Esophagus squamous epithelium (tissue), 5 donors: ENCODE measurements at regions not wholly inside any gene's neighbourhood (a gene's known extent, or its start where the extent isn't known, plus 50 kb on each side); places are given as distances from the start of the nearest gene placed in this dataset.

Experiments used
- DNase-seq: peaks from one replicate; lab custom pipeline; 2025; lab: John Stamatoyannopoulos, UW
- H3K27ac ChIP-seq, 4 donors: fragments of 200-600 bp; sonication (generic); one replicate each; pipeline ENCODE4 v1.5.1; 2016 to 2019; ENCODE audit warnings: mild to moderate bottlenecking in 1 of 4
- H3K27me3 ChIP-seq, 4 donors: fragments of 200-600 bp; sonication (generic); 1 replicate in 3 of 4; 2 replicates in 1 of 4; pipeline versions ENCODE4 v1.5.1 to v1.6.0; 2017 to 2021; ENCODE audit warnings: antibody characterized with exemption in 1 of 4
- H3K36me3 ChIP-seq, 3 donors: fragments of 200-600 bp; sonication (generic); one replicate each; pipeline ENCODE4 v1.5.1; 2016 to 2019
- H3K4me1 ChIP-seq, 3 donors: fragments of 200-600 bp; sonication (generic); one replicate each; pipeline ENCODE4 v1.5.1; 2017 to 2019
- H3K4me3 ChIP-seq, 4 donors: fragments of 200-600 bp; sonication (generic); 1 replicate in 3 of 4; 2 replicates in 1 of 4; pipeline ENCODE4 v1.5.1; 2016 to 2019; ENCODE audit warnings: mild to moderate bottlenecking in 2 of 4, moderate library complexity in 1 of 4
- H3K9me3 ChIP-seq, 3 donors: fragments of 200-600 bp; sonication (generic); one replicate each; pipeline ENCODE4 v1.5.1; 2016 to 2019
- POLR2A ChIP-seq, 4 donors: fragments of 450-650 bp; IDR thresholded peaks; one replicate each; pipeline ENCODE4 v1.6.1; 2017; ENCODE audit warnings: antibody characterized with exemption in 4 of 4, mild to moderate bottlenecking in 4 of 4, moderate library complexity in 3 of 4
- WGBS, 2 donors: methylation state at CpG; one replicate each; pipeline ENCODE4 v1.1.5; 2018; 5-methylcytosine and 5-hydroxymethylcytosine counted together
- intact Hi-C: fragments of 100-400 bp; cut with DNase I; formaldehyde crosslinking; loops from one replicate; pipeline ENCODE4 v1.15.0; 2022
- TF ChIP-seq, protein P1 (sequence below), 6 experiments: fragments of 450-650 bp in 4 of 6; fragments of 200-600 bp in 2 of 6; sonication (generic) in 2 of 6; IDR thresholded peaks; one replicate each; pipeline ENCODE4 v1.5.1; 2016 to 2019; ENCODE audit warnings: antibody characterized with exemption in 6 of 6, mild to moderate bottlenecking in 4 of 6, moderate library complexity in 4 of 6
- donor health status: DM: yes; HTN: yes; CAD: no.

DNA sequence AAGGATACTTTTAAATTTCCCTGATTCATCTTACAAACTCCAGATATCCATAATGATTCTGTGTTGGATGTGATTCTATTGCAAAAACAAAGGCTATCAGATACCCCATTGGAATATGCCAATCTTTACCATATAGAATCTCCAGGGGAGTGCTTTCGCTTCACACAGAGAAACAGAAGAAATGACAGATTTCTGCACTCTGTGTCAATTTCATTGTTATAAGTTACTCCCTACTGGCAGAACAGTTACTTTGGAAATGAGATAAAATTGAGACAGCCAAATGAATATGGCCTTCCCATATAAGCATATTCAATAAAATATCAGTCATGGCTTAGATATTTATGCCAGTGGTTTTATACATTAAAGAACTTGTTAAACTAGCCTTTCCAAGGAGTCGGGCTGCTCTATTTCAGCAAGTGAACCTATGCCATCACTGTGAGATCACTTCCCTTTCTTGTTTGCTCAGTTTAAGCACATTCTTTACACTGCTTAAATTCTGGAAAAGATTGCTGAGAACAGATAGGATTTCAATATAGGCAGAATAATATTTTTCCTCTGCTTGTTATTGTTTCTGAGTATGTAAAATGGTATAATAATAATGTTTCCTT lies 127.5 kb upstream of the ANXA10 start:
- Histone ChIP-seq H3K9me3 (no peaks in the 10 kb centered on the region), H3K27ac (no peak overlapping the region), H3K36me3 (no peaks in the 10 kb centered on the region), H3K4me3 (no peak overlapping the region), H3K27me3 (no peaks in the 10 kb centered on the region), H3K4me1 (no peaks in the 10 kb centered on the region)
- intact Hi-C loops: no loop called here
- TF ChIP-seq, protein P1, sequence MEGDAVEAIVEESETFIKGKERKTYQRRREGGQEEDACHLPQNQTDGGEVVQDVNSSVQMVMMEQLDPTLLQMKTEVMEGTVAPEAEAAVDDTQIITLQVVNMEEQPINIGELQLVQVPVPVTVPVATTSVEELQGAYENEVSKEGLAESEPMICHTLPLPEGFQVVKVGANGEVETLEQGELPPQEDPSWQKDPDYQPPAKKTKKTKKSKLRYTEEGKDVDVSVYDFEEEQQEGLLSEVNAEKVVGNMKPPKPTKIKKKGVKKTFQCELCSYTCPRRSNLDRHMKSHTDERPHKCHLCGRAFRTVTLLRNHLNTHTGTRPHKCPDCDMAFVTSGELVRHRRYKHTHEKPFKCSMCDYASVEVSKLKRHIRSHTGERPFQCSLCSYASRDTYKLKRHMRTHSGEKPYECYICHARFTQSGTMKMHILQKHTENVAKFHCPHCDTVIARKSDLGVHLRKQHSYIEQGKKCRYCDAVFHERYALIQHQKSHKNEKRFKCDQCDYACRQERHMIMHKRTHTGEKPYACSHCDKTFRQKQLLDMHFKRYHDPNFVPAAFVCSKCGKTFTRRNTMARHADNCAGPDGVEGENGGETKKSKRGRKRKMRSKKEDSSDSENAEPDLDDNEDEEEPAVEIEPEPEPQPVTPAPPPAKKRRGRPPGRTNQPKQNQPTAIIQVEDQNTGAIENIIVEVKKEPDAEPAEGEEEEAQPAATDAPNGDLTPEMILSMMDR (IDR thresholded peaks at IDR 0.05): no peak
- TF ChIP-seq POLR2A (IDR thresholded peaks at IDR 0.05): no peak
- WGBS, 2 donors: 63 to 67% methylated on average over 2 of the region's 2 CpGs
- DNase-seq: no peak

DNA sequence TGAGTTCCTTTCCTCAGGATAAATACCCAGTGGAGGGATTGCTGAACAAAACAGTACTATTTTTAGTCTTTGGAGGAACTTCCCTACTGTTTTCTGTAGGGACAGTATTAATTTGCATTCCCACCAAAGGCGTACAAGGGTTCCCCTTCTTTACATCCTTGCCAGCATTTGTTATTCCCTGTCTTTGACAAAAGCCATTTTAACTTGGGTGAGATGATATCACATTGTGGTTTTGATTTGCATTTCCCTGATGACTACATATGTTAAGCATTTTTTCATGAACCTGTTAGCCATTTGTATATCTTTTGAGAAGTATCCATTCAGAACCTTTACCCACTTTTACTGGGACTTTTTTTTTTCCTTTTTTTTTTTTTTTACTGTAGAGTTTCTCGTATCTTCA lies 126.2 kb upstream of the ANXA10 start:
- Histone ChIP-seq H3K27ac (no peak overlapping the region), H3K36me3 (no peaks in the 10 kb centered on the region), H3K4me1 (no peaks in the 10 kb centered on the region), H3K9me3 (no peaks in the 10 kb centered on the region), H3K4me3 (no peak overlapping the region), H3K27me3 (no peaks in the 10 kb centered on the region)
- no peak for DNase-seq
- no peak for TF ChIP-seq POLR2A (IDR thresholded peaks at IDR 0.05)
- TF ChIP-seq, protein P1 (IDR thresholded peaks at IDR 0.05): no peak
- WGBS, 2 donors: 62 to 77% methylated on average over 2 of the region's 2 CpGs
- intact Hi-C loops: no loop called here

DNA sequence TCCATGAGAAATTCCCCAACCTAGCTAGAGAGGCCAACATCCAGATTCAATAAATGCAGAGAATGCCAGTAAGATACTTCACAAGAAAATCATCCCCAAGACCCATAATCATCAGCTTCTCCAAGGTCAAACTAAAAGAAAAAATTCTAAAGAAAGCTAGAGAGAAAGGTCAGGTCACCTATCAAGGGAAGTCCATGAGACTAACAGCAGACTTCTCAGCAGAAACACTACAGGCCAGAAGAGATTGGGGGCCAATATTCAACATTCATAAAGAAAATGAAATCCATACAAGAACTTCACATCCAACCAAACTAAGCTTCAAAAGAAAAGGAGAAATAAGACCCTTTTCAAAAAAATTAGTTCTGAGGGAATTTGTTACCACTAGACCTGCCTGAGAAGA lies 118.8 kb upstream of the ANXA10 start:
- H3K4me1 ChIP-seq: no peaks in the 10 kb centered on the region
- no peaks in the 10 kb centered on the region for H3K36me3 ChIP-seq
- intact Hi-C loops: no loop called here
- H3K4me3 ChIP-seq: no peak overlapping the region
- DNase-seq: no peak
- H3K27me3 ChIP-seq: no peaks in the 10 kb centered on the region
- TF ChIP-seq, protein P1 (IDR thresholded peaks at IDR 0.05): no peak
- TF ChIP-seq POLR2A (IDR thresholded peaks at IDR 0.05): no peak
- peaks cover 0 to 9% (median 0%) of the 10 kb centered on the region in 3 donors for H3K9me3 ChIP-seq
- no peak overlapping the region for H3K27ac ChIP-seq

DNA sequence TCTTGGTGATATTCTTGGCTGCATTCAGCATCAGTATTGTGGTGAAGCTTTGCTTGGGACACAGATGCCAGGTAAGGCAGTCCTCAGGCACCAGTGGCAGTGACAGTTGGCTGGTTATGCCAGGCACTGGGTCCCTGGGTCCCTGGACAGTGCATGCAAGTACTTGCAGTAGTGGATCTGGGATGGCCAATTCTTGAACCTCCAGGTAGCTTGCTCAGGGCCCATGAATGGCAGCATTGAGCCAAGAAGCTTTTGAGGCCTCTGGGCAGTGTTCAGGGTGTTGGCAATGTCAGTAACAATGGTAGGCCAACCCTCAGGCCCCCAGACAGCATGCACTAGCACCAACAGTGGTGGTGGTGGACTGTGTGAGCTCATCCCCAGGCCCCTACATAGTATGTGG lies 106.8 kb upstream of the ANXA10 start:
- Histone ChIP-seq H3K9me3 (no peaks in the 10 kb centered on the region), H3K36me3 (no peaks in the 10 kb centered on the region), H3K27ac (no peak overlapping the region), H3K4me3 (no peak overlapping the region), H3K4me1 (no peaks in the 10 kb centered on the region), H3K27me3 (no peaks in the 10 kb centered on the region)
- DNase-seq: no peak
- TF ChIP-seq, protein P1 (IDR thresholded peaks at IDR 0.05): no peak
- TF ChIP-seq POLR2A (IDR thresholded peaks at IDR 0.05): no peak
- intact Hi-C loops: no loop called here

DNA sequence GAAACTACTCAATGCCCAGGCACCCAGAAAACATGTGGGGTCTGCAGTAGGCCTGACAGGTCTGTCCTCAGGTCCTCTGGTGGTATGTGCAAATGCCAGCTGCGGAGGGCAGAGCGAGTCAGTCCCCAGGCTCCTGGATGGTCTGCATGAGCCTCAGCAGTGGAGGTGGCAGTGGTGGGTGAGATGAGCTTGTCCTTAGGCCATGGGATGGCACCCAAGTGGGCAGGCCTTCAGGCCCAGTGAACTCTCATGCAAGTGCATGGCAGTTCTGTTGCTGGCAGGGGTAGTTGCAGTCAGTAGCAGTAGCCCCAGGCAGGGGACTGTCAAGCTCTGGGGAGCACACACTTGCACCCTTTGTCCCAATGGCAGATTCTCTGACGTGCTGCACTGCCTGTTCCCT lies 106.3 kb upstream of the ANXA10 start:
- no peaks in the 10 kb centered on the region for H3K9me3 ChIP-seq
- DNase-seq: no peak
- TF ChIP-seq, protein P1 (IDR thresholded peaks at IDR 0.05): no peak
- TF ChIP-seq POLR2A (IDR thresholded peaks at IDR 0.05): no peak
- 71% methylated on average over 1 of the region's 3 CpGs; no CpG with 5 or more reads in 1 of the 2 donors for WGBS, 2 donors
- H3K4me1 ChIP-seq: no peaks in the 10 kb centered on the region
- H3K27me3 ChIP-seq: no peaks in the 10 kb centered on the region
- H3K4me3 ChIP-seq: no peak overlapping the region
- no peak overlapping the region for H3K27ac ChIP-seq
- intact Hi-C loops: no loop called here
- no peaks in the 10 kb centered on the region for H3K36me3 ChIP-seq
